ENCODE measurements at regions not wholly inside any gene's neighbourhood (a gene's known extent, or its start where the extent isn't known, plus 50 kb on each side); places are given as distances from the start of the nearest gene placed in this dataset.

GRCh38 chr3:68424796-68425460 is 507.4 kb downstream of the TAFA4 start:
- no peak overlapping the region for H3K27ac ChIP-seq (ENCODE audit: low read depth, low read length, poor library complexity, severe bottlenecking)
- no TSS peak for BruUV-seq (replicated peaks)
- no peaks in the 10 kb centered on the region for H3K4me1 ChIP-seq (ENCODE audit: insufficient read depth, low read length, poor library complexity, severe bottlenecking)
- intact Hi-C loops (cut with micrococcal nuclease; ENCODE audit: unreplicated experiment) = no loop called here
- no peaks in the 10 kb centered on the region for H3K9me2 ChIP-seq (ENCODE audit: insufficient read depth, low read length)
- no peak for DNase-seq (ENCODE audit: low spot score)
- H3K9me3 ChIP-seq (ENCODE audit: low read length) = no peaks in the 10 kb centered on the region
- H3K4me2 ChIP-seq (ENCODE audit: low read length) = no peak overlapping the region
- no peak overlapping the region for H2AFZ ChIP-seq (ENCODE audit: low read length)
- no peaks in the 10 kb centered on the region for H4K20me1 ChIP-seq (ENCODE audit: insufficient read depth, low read length)
- TF ChIP-seq EZH2phosphoT487 (IDR thresholded peaks at IDR 0.05; ENCODE audit: borderline replicate concordance, low read depth, low read length) (no peak), CTCF (conservative IDR thresholded peaks at IDR 0.05; ENCODE audit: low read length) (no peak)
- H3K4me3 ChIP-seq (ENCODE audit: low read depth, low read length, poor library complexity, severe bottlenecking) = no peak overlapping the region
- no peaks in the 10 kb centered on the region for H3K79me2 ChIP-seq (ENCODE audit: insufficient read depth, low read depth, low read length)
- ChIA-PET CTCF (ENCODE audit: unreplicated experiment) (no interaction called here), POLR2A (interaction anchor here (0.7 kb wide), 1 partner anchor 39 kb away, joined by 3 read pairs; no protein-coding TSS in a partner anchor)
- no peaks in the 10 kb centered on the region for H3K36me3 ChIP-seq (ENCODE audit: insufficient read depth, low read length)

GRCh38 chr3:68408626-68409025 is 523.7 kb downstream of the TAFA4 start:
- no peaks in the 10 kb centered on the region for H3K79me2 ChIP-seq (ENCODE audit: insufficient read depth, low read depth, low read length)
- no peak overlapping the region for H3K27ac ChIP-seq (ENCODE audit: low read depth, low read length, poor library complexity, severe bottlenecking)
- H3K9me2 ChIP-seq (ENCODE audit: insufficient read depth, low read length) = no peaks in the 10 kb centered on the region
- H3K36me3 ChIP-seq (ENCODE audit: insufficient read depth, low read length) = no peaks in the 10 kb centered on the region
- intact Hi-C loops (cut with micrococcal nuclease; ENCODE audit: unreplicated experiment) = no loop called here
- ChIA-PET CTCF (ENCODE audit: unreplicated experiment) (no interaction called here), POLR2A (no interaction called here)
- no peaks in the 10 kb centered on the region for H4K20me1 ChIP-seq (ENCODE audit: insufficient read depth, low read length)
- H2AFZ ChIP-seq (ENCODE audit: low read length) = no peak overlapping the region
- no peak overlapping the region for H3K4me3 ChIP-seq (ENCODE audit: low read depth, low read length, poor library complexity, severe bottlenecking)
- no peak overlapping the region for H3K4me2 ChIP-seq (ENCODE audit: low read length)
- BruUV-seq (replicated peaks) = no TSS peak
- TF ChIP-seq CTCF (conservative IDR thresholded peaks at IDR 0.05; ENCODE audit: low read length) (no peak), EZH2phosphoT487 (IDR thresholded peaks at IDR 0.05; ENCODE audit: borderline replicate concordance, low read depth, low read length) (no peak)
- no peaks in the 10 kb centered on the region for H3K9me3 ChIP-seq (ENCODE audit: low read length)
- H3K4me1 ChIP-seq (ENCODE audit: insufficient read depth, low read length, poor library complexity, severe bottlenecking) = no peaks in the 10 kb centered on the region
- no peak for DNase-seq (ENCODE audit: low spot score)

GRCh38 chr3:68403741-68404140 is 528.6 kb downstream of the TAFA4 start:
- no peak for TF ChIP-seq CTCF (conservative IDR thresholded peaks at IDR 0.05; ENCODE audit: low read length)
- TF ChIP-seq EZH2phosphoT487 (IDR thresholded peaks at IDR 0.05; ENCODE audit: borderline replicate concordance, low read depth, low read length) = no peak
- H3K36me3 ChIP-seq (ENCODE audit: insufficient read depth, low read length) = no peaks in the 10 kb centered on the region

More at GRCh38 chr3:68403741-68404140, 528.6 kb downstream of the TAFA4 start:
- Histone ChIP-seq H3K4me3 (ENCODE audit: low read depth, low read length, poor library complexity, severe bottlenecking) (no peak overlapping the region), H3K27ac (ENCODE audit: low read depth, low read length, poor library complexity, severe bottlenecking) (no peak overlapping the region), H2AFZ (ENCODE audit: low read length) (no peak overlapping the region), H3K4me2 (ENCODE audit: low read length) (no peak overlapping the region), H3K9me2 (ENCODE audit: insufficient read depth, low read length) (no peaks in the 10 kb centered on the region), H3K4me1 (ENCODE audit: insufficient read depth, low read length, poor library complexity, severe bottlenecking) (no peaks in the 10 kb centered on the region), H4K20me1 (ENCODE audit: insufficient read depth, low read length) (no peaks in the 10 kb centered on the region), H3K79me2 (ENCODE audit: insufficient read depth, low read depth, low read length) (no peaks in the 10 kb centered on the region), H3K9me3 (ENCODE audit: low read length) (no peaks in the 10 kb centered on the region)
- no peak for DNase-seq (ENCODE audit: low spot score)
- ChIA-PET POLR2A (interaction anchor here (0.7 kb wide), 1 partner anchor 946 kb away, joined by 3 read pairs; no protein-coding TSS in a partner anchor), CTCF (ENCODE audit: unreplicated experiment) (no interaction called here)
- BruUV-seq (replicated peaks) = no TSS peak
- intact Hi-C loops (cut with micrococcal nuclease; ENCODE audit: unreplicated experiment) = no loop called here
